Activated CD4-positive, CD25-positive, alpha-beta regulatory T cell treated with anti-CD3 and anti-CD28 coated beads, Interleukin-2, amount 50 U/mL, for 24 hours (primary cell): ENCODE measurements at regions not wholly inside any gene's neighbourhood (a gene's known extent, or its start where the extent isn't known, plus 50 kb on each side); places are given as distances from the start of the nearest gene placed in this dataset.
"Not testable (repeated sequence)": the region's sequence is repeated elsewhere in the genome, so short reads cannot be mapped to it uniquely, and the experiment has no call there.

Experiments
- ATAC-seq, 2 donors: fragments of 150-1000 bp; cut with Tn5 transposase; one replicate each; pipeline ENCODE4 v1.10.0; 2021; ENCODE audit warnings: mild to moderate bottlenecking in 1 of 2, moderate library complexity in 1 of 2

GRCh38 chr6:99808992-99809391, 185.0 kb downstream of the MCHR2 start:
- ATAC-seq: no peak

DNA sequence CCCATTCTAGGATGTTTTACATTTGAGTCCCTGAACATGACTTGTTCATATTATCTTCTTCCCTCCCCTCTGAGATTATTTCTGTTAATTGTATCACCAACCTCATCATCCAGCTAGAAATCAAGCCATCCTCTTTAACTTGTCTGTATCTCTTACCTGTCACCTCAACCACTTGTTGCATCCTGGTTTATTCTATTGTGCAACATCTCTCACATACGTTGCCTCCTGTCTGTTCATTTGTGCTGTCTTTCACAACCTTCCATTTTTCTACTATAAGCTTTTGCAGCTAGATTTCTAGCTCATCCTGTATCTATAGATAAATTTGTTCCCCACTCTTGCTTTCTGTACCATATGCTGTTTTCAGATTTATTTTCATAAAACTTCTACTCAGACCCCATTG, 183.7 kb downstream of the MCHR2 start:
- ATAC-seq: no peak

- ATAC-seq: no peak
Measured at GRCh38 chr6:99810942-99811620, 182.9 kb downstream of the MCHR2 start.

DNA sequence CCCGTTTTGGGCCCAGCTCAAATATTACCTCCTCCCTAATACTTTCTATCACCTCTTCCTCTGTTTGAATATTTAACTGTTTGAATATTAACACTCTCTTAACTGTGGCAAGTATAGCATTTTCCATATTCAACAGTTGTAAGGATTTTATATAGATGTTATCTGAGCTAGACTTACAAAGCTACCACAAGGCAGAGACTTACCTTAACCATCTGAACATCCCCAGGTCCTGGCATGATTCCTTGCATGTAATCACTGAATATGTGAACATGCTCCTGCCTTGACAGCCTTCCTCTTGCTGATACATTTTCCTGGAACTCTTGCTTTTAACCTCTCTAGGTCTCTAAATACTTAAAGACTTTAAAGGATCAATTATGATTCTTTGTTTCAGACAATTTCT, 182.4 kb downstream of the MCHR2 start:
- no peak for ATAC-seq

GRCh38 chr6:99813565-99813964, 180.5 kb downstream of the MCHR2 start:
- no peak for ATAC-seq

- no peak for ATAC-seq
Measured at GRCh38 chr6:99814230-99814928, 179.6 kb downstream of the MCHR2 start.

DNA sequence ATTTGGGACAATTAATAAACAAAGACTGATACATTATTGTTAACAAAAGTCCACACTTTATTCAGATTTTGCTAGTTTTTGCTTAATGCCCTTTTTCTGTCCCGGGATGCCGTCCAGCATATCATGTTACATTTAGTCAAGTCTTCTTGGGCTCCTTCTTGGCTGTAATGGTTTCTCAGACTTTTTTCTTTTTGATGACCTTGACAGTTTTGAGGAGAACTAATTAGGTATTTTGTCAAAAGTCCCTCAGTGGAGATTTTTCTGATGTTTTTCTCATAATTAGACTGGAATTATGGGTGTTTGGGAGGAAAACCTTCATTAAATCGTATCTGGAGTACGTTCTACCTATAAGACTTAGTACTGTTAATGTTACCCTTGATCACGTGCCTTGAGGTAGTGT, 177.2 kb downstream of the MCHR2 start:
- no peak for ATAC-seq

DNA sequence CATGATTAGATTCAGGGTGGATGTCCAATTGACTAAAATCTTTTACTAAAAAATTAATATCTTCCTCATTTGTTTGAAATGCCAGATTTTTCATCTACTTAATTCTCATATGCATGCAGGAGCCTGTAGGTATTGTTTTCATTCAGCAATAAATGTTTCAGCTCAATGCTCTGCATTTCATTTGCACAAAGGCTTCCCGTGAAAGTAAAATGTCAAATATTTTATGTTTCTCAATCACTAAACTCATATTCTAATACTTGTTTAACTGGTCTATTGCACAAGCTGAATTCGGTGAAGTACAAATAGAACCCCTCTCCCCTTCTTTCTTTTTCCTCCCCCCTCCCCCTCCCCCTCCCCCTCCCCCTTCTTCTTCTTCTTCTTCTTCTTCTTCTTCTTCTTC, 175.9 kb downstream of the MCHR2 start:
- no peak for ATAC-seq

DNA sequence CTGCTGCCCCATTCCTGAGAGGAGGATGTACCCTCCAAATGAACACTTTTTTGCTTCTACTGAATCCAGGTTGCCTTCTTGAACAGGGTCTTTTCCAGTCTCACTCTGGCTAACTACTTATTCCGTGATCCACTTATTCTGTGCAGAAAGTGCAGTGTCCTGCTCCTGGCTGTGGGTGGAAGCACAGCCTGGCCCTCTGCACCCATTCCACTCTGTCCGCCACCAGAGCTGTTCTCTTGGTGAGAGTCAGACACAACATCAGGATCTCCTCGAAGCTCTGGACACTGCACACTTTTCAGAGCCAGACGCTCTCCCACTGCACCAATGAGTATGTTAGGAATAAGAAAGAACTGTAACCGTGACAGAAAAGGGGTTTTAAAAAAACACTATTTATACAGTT, 174.2 kb downstream of the MCHR2 start:
- no peak for ATAC-seq

GRCh38 chr6:99821164-99821563, 172.9 kb downstream of the MCHR2 start:
- ATAC-seq: no peak

GRCh38 chr6:99822741-99823512, 171.1 kb downstream of the MCHR2 start:
- ATAC-seq: no peak

GRCh38 chr6:99823513-99824235, 170.3 kb downstream of the MCHR2 start:
- not testable (repeated sequence) for ATAC-seq

DNA sequence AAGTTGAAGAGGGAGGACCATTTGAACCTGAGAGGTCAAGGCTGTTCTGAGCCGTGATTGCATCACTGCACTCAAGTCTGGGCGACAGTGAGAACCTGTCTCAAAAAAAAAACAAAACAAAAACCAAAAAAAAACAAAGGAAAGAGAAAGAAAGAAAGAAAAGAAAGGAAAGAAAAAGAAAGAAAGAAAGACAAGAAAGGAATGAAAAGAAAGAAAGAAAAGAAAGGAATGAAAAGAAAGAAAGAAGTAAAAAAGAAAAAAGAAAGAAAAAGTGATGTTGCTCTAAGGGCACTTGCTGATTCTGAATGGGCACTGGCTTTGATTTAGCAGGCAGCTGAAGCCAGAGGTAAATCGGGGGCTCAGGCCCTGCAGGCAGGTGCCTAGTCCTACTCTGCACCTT, 161.0 kb downstream of the MCHR2 start:
- no peak for ATAC-seq

DNA sequence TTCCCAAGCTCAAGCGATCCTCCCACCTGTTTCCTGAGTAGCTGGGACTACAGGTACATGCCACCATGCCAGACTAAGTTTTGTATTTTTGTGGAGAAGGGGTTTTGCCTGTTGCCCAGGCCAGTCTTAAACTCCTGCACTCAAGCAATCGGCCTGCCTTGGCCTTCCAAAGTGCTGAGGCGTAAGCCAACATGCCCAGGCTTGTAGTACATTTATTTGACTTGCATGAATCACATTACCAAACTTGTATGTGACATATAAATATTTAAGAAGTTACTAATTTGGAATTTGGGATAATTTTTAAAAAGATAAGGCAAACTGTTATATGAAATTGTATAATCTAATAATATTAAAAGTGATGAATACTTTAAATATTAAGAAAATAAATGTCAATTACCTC, 157.6 kb downstream of the MCHR2 start:
- ATAC-seq: no peak

- ATAC-seq: no peak
Measured at GRCh38 chr6:99838607-99839006, 155.4 kb downstream of the MCHR2 start.

DNA sequence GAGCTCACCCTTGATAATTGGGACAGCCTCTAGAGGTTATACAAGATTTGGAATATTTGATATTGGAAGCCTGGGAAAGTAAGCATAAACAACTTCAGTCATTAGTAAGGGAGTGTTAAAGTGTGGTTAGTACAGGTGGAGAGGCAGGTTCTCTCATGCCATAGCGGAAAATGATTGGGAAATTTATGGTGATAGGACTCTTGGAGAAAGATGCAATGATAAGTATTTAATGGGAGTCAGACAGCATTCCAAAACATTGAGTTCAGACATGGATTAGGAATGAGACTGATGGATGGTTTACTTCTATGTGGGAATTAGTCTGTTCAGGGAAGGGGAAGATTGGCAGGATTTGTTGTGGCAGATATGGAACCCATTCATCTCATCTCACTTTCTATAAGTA, 152.7 kb downstream of the MCHR2 start:
- ATAC-seq: no peak

GRCh38 chr6:99846006-99846405, 148.0 kb downstream of the MCHR2 start:
- no peak for ATAC-seq

- ATAC-seq: no peak
Measured at GRCh38 chr6:99850841-99851240, 143.2 kb downstream of the MCHR2 start.

GRCh38 chr6:99852031-99852430, 142.0 kb downstream of the MCHR2 start:
- ATAC-seq: no peak

GRCh38 chr6:99867026-99867425, 127.0 kb downstream of the MCHR2 start:
- ATAC-seq: no peak

DNA sequence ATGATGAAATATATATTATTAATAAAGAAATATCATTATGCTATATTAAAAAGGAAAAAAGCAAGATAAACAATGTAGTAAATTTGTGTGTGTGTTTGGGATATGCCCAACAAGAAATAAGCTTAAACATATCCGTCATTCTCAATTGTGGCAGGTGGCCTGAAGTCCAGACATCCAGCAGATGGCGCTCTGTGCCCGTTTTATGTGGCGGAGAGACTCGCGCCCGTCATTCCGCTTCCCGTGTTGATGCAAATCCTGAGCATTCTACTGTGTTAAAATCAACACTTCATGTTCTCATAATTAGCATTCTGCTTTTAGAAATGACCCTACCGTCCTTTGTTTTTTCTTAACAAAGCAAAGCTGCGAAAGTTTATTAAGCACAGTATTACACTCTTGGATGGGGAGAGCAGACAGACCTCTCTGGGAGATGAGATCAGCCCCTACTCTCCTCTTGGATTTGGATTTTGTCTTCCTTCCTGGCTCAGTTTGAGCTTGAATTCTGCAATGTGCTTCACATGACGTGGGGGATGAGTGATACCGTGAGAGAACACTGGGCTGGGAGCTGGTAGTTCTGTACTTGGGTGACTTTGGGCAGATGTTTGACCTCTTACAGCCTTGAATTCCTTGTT, 125.8 kb downstream of the MCHR2 start:
- ATAC-seq: peak in 1 of 2 donors; percentile 62
